ENCODE measurements at regions not wholly inside any gene's neighbourhood (a gene's known extent, or its start where the extent isn't known, plus 50 kb on each side); places are given as distances from the start of the nearest gene placed in this dataset.
"Not testable (repeated sequence)": the region's sequence is repeated elsewhere in the genome, so short reads cannot be mapped to it uniquely, and the experiment has no call there.

DNA sequence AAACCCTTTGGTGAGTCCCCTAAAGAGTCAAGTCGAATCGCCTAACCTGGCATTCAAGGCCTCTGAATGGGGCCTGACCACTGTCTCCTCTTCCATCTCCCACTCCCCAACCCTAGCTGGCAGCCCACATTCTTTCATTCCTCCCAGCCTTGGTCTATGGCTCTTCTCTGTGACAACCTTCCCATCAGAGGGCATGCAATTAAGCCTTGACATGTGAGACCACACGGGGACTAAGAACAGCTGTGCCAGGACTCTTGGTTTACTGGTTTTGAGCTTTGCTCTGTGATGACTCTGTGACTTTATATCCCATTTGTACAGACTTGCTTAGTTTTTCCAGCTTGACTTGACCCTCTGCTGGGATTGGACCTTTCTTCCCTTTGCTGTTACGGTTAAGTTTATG lies 116.6 kb downstream of the BUB3 start:
- no peak for DNase-seq

DNA sequence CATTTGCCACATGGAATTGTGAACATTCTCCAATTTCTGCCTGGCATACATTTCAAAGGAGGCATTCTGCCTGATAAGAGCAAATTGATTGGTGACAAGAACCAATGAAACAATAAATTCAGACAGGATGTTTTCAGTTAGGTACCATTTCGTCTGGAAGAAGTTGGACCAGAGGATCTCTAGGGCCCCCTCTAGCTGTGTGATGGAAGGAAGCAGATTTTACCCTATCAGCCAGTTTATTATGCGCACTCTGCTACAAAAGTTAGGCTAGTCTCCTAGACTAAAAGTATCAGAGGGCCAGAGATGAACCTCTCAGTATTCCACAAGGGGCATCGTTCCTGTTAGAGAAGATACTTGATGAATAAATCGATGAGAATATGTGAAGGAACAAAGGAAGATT lies 118.0 kb downstream of the BUB3 start:
- DNase-seq: no peak

DNA sequence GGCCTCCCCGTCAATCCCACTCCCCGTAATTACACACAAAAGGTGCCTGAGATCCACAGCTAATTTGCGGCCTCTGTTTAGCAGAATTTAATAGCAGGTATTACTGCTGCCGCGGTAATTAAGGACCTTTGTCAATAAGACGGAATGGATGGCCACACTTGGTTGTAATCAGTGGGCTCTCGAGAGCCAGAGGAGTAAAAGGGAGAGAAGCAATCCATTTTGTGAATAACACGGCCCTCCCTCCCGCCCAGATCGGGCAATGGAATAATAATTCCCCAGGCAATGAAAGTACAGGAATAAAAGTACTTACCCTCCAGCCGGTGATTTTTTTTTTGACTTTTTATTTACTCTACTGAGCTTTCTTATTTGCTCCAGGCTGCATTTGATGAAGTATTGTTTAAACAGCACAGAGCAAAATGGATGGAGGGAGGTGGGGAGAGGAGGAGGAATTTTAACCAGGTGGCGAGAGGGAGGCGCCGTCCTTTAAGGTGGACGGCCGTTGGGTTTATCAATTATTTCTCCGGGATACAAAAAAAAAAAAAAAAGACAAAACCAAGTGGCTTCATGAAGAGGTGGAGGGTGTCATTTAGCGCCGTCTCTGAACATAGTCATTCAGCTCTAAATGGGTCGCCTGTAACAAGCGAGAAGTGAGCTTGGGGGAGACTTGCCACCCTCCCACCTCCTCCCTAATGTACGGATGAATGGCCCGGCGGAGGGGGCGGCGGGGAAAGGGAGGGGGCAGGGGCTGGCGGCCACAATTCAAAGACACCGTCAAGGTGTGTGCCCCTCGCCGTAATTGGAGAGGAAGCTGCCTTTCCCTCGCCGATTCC lies 120.3 kb downstream of the BUB3 start:
- no peak for DNase-seq

DNA sequence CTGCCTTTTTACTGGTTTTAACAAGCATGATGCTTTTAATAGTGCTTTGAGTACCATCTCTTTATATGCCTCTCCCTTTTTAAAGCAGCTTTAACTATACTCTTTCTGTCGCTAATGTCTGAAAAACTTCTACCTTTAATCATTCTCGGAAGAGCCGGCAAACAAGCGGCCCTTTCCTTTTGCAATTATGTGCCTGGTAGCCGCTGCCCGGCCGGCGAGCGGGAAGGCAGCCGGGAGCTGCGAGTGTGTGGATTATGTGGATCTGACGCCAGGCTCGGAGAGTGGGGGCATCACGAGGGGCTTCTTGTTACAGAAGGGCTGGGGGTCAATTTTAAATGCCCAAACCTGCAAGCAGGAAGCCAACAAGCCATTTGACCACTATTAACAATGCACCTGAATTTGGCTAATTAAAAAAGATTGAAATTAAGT lies 120.9 kb downstream of the BUB3 start:
- DNase-seq: no peak

DNA sequence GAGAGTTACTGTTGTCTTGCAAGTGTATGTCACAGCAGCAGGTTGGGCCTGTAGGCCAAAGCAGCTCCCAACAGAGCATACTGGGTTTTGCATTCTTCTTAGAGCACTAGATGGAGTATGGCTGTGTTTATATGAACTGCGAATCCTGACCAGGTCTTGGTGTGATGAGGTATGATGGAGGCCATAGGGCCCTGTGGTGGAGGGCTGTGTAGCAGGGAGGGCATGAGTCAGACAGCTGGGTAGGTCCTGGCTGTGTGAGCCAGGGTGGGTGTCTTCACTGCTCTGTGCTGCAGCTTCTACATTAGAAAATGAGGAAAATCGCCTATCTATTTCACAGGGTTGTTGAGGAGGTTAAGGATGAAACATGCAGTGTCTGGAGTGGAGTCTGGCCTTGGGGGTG lies 124.2 kb downstream of the BUB3 start:
- DNase-seq: no peak

DNA sequence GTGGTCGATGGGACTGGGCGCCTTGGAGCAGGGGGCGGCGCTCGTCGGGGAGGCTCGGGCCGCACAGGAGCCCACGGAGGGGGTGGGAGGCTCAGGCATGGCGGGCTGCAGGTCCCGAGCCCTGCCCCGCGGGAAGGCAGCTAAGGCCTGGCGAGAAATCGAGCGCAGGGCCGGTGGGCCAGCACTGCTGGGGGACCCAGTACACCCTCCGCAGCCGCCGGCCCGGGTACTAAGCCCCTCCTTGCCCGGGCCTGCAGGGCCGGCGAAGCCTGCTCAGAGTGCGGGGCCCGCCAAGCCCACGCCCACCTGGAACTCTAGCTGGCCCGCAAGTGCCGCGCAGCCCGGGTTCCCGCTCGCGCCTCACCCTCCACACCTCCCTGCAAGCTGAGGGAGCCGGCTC lies 129.2 kb downstream of the BUB3 start:
- not testable (repeated sequence) for DNase-seq

DNA sequence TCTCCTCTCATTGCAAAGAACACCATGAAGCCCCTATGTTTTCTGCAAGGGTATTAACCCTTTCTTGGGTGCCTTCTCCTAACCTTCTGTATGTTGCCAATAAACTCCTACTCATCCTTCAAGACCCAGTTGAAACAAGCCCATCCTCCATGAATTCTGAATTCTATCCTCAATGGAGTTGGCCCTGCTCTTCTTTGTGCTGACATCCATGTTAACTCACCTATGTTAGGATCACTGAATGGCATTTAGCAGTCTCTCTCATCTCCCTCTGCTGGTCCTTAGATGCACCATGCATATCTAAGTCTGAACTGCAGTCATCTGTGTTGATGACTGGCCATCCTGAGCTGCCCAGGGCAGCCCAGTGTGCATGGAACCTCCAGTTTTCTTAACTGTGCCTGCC lies 129.8 kb downstream of the BUB3 start:
- no peak for DNase-seq

DNA sequence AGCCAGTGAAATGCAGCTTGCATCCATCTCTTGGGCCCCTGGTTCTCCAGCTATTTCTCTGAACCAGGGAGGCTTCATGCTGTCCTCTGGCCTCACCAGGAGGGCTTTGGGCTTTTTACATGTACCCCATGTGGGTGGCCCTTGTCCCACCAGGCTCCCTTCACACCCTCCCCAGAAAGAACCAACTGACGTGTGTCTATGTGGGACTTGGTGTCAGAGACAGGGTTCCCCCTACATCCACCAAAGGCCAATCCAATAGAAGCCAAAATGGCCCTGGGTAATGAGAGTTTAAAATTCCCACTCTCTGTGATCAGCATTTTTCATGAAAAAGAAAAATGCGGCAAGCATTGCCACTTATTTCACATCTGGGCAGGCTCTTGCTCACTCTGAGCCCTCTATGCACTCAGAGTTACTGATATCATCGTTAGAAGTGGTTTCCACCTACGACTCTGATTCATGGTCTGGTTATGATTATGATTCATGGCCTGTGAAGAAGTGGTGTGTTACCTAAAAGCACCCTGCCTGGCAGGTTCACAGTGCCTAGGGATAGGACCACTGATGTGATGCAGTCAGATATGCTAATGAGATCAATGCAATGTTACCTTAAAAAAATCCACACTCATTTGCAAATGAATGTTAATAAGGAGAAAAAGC lies 133.5 kb downstream of the BUB3 start:
- DNase-seq: no peak

DNA sequence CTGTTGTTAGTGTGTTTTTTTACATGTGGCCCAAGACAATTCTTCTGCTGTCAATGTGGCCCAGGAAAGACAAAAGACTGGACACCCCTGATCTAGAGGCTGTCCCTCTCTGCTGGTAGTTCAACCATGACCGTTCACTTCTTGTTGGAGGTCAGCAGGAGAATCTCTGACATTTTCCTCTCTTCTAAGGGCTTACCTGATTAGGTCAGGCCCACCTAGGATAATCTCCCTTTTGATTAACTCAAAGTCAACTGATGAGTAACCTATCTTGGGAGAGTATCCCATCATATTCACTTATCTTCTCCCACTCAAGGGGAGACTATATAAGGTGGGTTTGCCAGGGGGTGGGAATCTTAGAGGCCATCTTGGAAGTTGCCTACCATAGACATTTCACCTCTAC lies 135.2 kb downstream of the BUB3 start:
- DNase-seq: no peak

DNA sequence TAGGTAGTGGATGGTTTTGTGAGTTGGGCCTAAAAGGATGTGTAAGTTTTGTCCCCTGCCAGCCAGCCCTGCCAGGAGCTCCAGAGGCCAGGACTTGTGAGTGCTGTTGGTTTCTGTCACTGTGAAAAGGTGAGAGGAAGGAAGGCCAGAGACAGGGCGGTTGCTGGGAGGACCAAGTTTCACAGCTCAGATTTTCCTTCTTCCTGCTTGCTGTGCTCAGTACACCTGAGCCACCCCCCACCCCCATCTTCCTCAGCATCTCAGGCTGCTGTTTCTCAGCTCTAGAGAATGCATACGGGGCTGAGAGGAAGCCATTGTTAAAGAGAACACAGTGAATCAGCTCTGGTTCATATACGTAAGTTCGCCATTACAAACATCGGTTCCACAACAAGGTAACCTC lies 139.9 kb downstream of the BUB3 start:
- no peak for DNase-seq

DNA sequence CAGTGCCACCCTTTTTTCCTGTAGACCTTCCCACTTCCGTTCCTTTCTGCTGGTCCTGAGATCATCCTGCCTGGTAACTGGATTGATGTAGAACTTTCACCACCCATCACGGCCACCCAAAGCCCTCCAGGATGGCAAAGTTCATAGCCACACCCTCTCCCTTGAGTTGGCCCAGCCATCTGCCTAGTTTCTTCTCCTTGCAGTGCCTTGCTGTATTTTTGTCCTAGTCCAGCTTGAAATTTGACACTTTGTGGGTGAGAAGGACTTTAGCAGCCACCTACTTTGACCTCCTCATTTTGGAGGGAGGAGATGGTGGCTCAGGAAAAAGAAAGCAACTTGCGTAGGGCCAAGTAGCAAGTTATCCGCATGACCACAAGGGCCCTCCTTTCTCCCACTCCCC lies 140.7 kb downstream of the BUB3 start:
- DNase-seq: no peak

DNA sequence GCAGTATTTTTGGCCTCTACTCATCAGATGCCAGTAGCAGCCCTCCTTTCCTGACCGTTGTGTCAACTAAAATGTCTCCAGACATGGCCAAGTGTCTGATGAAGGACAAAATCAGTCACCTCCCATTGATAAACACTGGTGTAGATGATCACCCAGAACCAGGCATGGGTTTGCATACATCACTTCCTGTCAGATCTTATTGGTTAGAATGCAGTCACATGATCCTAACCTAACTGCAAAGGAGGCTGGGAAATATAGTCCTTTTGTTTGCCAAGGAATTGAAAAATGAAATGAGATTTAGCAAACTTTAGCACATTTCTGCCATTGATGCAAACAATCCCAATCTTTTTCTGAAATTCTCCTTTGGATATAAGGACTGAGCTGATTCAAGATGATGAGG lies 141.4 kb downstream of the BUB3 start:
- no peak for DNase-seq

DNA sequence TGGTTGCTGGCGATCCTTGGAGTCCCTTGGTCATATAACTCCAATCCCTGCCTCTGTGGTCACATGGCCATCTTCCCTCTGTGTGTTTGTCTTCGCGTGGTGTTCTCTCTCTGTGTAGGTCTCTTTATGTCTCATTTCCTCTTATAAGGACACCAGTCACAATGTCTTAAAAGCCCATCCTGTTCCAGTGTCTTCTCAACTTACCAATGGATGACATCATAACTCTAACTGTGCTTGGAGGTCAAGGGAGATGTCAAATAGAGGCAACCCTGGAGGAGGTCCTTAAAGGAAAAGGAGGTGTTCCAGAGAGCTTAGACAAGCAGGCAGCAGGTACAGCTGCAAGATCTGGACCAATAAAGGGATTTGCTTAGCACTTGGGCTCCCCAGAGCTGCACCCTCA lies 143.0 kb downstream of the BUB3 start:
- DNase-seq: no peak

DNA sequence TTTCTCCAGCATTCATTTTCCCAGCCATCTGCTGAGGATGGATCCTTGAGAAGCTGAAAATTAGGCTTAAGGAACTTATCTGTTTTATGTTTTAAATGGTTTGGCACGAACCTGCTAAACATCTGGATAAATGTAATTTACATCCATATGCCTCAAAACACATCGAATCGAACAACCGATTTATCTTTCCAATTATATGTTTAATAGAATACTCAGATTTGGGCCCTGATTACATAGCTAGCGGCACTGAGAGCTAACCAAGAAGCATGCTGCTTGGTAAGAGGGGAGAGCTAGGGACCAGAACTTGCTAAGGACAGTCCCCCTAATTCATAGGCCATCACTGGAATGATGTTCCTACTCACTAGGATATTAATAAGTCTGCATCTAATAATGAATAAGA lies 144.4 kb downstream of the BUB3 start:
- no peak for DNase-seq

DNA sequence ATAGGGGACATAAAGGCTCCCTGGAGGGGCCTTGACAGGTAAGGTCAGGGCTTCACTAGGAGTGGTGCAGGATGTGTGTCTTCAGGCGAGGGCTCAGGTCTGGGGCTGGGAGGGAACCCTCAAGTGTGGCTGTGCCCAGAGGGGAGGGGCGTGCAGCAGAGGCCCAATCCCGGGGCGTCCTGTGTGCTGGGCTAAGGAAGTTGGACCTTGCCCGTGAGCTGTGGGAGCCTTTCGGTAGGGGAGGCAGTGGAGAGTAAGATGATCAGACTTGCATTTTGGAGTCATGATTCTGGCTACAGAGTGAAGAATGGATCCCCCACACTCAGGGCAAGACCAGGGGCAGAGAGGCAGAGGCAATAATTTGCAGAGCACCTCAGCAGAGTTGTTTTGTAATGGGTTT lies 145.4 kb downstream of the BUB3 start:
- no peak for DNase-seq

DNA sequence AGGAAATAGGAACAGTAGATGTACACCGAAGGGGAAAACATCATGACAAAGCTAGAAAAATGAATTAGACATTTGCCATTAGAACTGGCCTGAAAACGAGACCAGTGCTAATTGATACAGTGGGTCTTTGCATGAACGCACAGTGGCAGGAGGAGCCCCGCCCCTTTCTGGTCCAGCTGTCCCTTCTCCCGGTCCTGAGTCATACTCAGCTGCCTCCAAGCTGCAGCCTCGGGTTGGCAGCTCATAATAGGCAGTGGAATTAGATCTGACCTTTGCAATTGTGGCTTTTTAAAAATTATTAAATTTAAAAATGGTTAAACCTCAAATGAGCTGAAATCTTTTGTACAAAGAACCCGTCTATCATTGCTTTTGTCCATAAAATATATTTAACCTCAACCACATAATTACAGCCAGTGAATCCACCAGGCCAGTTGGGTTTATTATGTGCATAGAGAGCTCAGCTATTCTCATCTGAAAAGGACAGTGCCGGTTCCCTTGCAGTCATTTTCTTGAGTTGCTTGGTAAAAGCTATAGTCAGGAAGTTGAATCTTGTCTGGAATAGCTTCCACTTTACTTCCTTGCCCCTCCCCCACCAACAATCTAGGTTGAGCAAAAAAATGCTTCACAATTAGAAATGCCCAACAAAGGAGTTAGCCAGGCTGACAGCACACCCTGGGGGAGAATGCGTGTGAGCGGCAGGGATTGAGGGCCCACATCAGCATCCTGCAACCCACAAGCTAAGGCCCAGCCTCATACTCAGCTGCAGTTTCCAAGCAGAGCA lies 147.1 kb downstream of the BUB3 start:
- DNase-seq: peak; percentile 70 to 80

DNA sequence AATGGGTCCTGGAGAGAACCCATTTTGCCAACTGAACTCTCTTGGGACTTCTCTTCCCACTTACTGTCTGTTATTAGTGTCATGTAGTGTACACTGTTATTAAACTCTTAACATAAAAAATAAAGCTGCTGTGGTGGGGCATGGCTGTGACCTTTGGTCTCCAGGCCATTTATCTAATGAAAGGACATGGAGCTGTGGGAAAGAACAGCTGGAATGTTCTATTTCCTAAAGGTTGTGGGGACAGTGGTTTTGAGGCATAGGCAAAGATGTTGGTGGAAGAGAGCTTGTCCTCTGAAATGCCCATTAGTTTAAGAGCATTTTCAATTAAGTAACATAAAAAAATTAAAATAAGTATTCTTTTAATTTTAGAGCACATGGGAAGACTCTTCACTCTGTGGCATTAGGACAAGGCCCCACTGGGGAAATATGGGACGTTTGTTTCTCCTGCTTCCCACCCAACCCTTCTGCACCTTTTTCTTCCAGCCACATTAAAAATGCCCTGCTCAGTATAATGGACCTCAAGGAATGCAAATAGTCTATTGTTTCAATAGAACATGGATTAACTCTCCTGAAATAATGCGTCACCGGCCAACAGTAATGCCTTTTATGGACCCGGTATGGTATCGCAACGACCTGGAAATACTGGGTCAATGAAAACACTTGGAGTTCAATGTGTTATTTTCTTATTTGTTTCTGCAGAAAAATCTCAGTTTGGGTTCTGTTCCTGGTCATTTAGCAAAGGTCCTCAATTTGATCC lies 149.6 kb downstream of the BUB3 start:
- no peak for DNase-seq

DNA sequence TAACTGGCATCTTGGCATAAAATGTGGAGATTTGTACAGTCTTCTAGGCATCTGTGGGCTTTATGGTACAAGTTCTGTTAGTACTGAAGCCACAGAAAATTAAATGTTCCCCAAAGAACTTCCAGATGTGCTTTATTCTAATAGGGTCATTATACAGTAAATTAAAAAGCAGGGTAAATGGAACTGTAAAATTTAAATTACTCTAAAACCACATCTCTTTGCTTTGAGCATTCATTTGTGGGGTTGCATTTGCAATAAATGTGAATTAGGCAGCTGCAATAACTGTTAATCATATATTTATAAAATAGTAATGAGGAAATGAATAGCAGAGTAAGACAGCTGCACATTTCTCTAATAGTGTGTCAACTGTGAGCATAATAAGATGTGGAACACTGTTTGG lies 151.5 kb downstream of the BUB3 start:
- DNase-seq: no peak

DNA sequence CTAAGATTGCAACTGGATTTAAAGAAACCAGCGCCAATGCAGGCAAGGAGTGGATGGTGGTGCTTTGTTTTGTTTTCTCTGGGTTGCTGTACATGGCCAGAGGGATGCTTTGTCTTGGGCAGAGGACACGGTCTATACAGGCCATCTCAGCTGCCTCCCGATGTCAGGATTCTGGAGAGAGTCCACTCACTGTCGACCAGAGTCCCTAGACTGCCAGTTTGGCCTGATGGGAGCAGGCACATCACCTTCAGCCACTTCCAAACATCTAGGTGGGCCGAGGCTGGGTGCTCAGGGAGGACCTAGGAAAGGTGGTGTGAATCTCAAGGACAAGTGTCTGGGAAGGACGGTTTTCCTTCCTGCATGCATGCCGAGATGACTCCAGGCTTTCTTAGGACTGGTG lies 152.1 kb downstream of the BUB3 start:
- no peak for DNase-seq

DNA sequence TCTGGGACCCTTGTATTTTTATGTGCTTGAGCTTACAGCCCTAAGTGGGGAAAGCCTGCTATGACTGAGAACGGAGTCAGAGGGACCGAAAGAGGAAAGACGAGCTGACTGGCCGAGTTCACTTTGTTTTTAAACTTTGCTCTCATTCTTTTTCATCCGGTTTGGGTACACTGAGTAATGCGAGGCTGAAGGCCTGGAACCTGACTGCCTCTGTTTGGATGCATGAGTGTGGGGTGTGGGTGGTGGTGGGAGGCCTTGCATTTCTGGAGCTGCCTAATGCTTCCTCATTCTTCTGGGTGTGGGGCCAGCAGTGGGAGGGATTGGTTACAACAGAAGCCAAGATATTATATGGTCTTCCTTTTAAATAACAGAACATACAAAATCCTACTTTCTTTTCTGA lies 155.5 kb downstream of the BUB3 start:
- DNase-seq: no peak

DNA sequence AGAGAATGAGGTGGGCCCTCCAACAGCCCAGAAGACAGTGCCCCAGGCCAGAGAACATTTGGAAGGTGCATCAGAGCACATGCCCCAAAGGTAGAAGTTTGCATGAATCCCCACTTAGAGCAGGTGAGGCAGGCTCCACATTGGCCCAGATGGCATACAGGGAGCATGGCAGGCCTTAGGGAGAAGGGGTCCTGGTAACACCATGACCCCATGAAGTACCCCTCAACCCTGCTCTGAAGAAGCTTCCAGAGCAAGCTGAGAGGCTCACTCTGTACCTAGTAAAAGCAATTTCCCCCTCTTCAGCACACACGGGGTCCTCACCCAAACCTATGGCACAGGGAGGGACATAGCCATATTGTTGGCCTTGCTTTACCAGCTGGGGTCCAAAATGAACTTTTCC lies 162.6 kb downstream of the BUB3 start:
- no peak for DNase-seq

DNA sequence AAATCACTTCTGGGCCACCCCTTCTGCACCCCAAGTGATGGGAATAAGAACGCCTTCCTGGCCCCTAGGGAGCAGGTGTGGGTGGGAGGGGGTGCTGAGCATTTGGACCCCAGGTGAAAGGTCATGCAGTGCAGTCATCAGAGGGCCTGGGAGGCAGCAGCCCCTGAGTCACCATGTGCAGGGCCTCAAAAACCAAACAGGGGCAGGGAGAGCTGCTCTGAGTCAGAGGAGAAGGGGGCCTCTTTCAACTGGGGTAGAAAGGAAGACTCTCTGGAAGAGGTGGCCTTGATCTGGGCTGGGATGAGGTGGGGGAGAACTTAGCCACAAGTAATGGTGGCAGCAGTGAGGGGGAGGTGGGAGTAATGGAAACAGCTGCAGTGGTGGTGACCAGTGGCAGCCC lies 164.3 kb downstream of the BUB3 start:
- no peak for DNase-seq

DNA sequence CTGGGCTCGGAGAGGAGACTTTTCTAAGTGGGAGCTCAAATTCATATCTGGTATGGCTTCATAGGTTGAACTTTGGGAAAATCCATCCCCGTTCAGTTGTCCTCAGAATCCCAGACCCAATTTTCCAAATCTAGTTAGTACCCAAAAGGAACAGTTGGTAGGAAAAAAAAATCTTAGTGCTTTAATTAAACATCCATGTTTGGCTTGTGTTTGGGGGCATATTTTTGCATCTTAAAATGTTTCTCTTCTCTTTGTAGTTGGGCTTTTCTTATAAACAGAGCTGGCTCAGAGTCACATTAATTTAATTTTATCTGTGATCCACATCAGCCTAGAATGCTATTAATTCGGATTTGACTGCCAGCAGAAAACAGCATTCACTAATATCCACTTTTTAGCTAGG lies 165.9 kb downstream of the BUB3 start:
- DNase-seq: no peak

Data from hippocampal formation (tissue), 2 donors.